ENCODE measurements at regions not wholly inside any gene's neighbourhood (a gene's known extent, or its start where the extent isn't known, plus 50 kb on each side); places are given as distances from the start of the nearest gene placed in this dataset.

DNA sequence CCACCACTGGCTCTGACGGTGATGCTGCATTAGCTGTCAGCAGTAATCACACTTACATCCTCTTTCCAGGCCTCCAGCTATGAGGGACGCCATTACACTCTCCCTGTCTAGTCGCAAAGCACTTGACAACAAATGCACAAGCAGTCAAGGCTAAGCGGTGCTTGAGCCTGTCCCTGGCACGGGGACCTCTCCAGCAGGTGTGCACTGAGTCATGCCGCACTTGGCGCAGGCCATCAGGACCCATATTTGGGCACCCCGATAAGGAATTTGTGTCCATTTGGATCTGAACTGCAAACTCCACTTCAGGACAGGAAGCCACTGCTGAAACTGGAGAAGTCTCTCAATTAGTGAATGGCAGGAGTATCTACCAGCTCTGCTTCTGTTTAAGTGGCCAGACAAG is 301.9 kb upstream of the OBI1 start:
- no peak for TF ChIP-seq RBBP5 (IDR thresholded peaks at IDR 0.05; ENCODE audit: borderline replicate concordance, low read depth, low read length)
- TF ChIP-seq CTCF (IDR thresholded peaks at IDR 0.05; ENCODE audit: control extremely low read depth in 1 of 3, insufficient read depth in 1 of 3, low read depth in 1 of 3, low read length in 3 of 3): no peak
- TF ChIP-seq JUND (IDR thresholded peaks at IDR 0.05; ENCODE audit: low read length): no peak

Data from H1 (cell line).